GM12878 (cell line): ENCODE measurements at regions not wholly inside any gene's neighbourhood (a gene's known extent, or its start where the extent isn't known, plus 50 kb on each side); places are given as distances from the start of the nearest gene placed in this dataset.

Experiments used
- CTCF ChIP-seq, 3 experiments: IDR thresholded peaks in 2 of 3; conservative IDR thresholded peaks in 1 of 3; 2 replicates each; pipeline ENCODE4 v1.5.1; 2011; ENCODE audit warnings: low read depth in 3 of 3, low read length in 3 of 3, mild to moderate bottlenecking in 3 of 3, control low read depth in 2 of 3, moderate library complexity in 2 of 3, inconsistent platforms in 1 of 3, mixed read lengths in 1 of 3; ENCODE audit not compliant: control insufficient read depth in 2 of 3, insufficient read depth in 1 of 3; ENCODE audit errors: extremely low read depth in 1 of 3
- E2F4 ChIP-seq: IDR thresholded peaks from 2 replicates; pipeline ENCODE4 v1.6.1; 2012; ENCODE audit warnings: low read depth, low read length, improper control_type of control experiment
- FOS ChIP-seq: IDR thresholded peaks from 3 replicates; pipeline ENCODE4 v1.6.1; 2011; ENCODE audit warnings: borderline replicate concordance; ENCODE audit not compliant: insufficient read length; ENCODE audit errors: extremely low read depth
- JUND ChIP-seq: IDR thresholded peaks from 2 replicates; pipeline ENCODE4 v1.6.1; 2012; ENCODE audit warnings: low read depth, mild to moderate bottlenecking, low read length, improper control_type of control experiment, moderate library complexity
- MYC ChIP-seq: IDR thresholded peaks from 2 replicates; pipeline ENCODE4 v1.6.1; 2011; ENCODE audit warnings: mild to moderate bottlenecking, low read length, moderate library complexity, inconsistent platforms; ENCODE audit not compliant: insufficient read depth, insufficient replicate concordance, insufficient read length, severe bottlenecking
- POLR2AphosphoS2 ChIP-seq: IDR thresholded peaks from 2 replicates; pipeline ENCODE4 v1.6.1; 2011; ENCODE audit warnings: low read depth, mild to moderate bottlenecking, low read length, improper control_type of control experiment, moderate library complexity
- POLR2AphosphoS5 ChIP-seq: IDR thresholded peaks from 2 replicates; pipeline ENCODE4 v1.6.1; 2011; ENCODE audit warnings: mild to moderate bottlenecking, low read length, inconsistent platforms
- RAD51 ChIP-seq: fragments of 450-650 bp; IDR thresholded peaks from 2 replicates; pipeline ENCODE4 v1.6.1; 2016; ENCODE audit warnings: moderate library complexity, mild to moderate bottlenecking, inconsistent platforms

GRCh38 chr20:53852691-53853090, 217.7 kb downstream of the BCAS1 start:
- TF ChIP-seq JUND (no peak), POLR2AphosphoS2 (no peak), CTCF (IDR thresholded peaks at IDR 0.05 in 2 of 3, conservative IDR thresholded peaks at IDR 0.05 in 1 of 3; ENCODE audit: control insufficient read depth in 2 of 3, extremely low read depth in 1 of 3, insufficient read depth in 1 of 3, low read depth in 3 of 3, low read length in 3 of 3) (no peak), FOS (no peak), MYC (no peak), RAD51 (no peak), POLR2AphosphoS5 (no peak), E2F4 (no peak)
